Activated T-cell treated with anti-CD3 and anti-CD28 coated beads for 4 hours (primary cell): ENCODE measurements at regions not wholly inside any gene's neighbourhood (a gene's known extent, or its start where the extent isn't known, plus 50 kb on each side); places are given as distances from the start of the nearest gene placed in this dataset.

Experiments
- DNase-seq: peaks from one replicate; pipeline ENCODE4 v3.0.0-alpha.2; 2020

- no peak for DNase-seq
These were observed 92.3 kb downstream of the GYPC start for GRCh38 chr2:126748188-126748760.

DNA sequence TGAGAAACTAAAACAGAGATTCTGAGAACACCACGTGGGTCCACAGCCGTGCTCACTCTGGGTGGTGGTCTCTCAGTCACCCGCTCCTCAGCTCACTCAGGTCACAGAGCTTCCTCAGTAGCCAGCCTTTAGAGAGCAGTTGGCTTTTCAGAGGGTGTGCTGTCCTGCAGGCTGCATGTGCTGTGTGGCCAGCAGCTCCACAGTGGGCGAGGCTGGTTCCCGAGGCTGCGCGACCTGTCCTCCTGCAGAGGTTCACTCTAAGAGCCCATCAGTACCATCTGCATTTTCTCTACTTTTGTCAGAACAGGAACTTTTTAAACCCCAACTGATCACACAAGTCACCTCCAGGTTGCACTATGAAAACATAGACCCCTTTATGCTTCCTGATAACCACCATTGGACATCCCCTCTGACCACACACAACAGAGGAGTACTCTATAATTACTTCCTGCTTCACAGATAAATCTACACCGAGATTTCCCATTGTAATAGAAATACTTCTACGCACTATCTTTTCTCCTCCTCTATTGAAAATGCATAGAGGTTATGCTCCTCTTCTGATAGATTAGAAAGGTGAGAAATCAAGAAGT, 93.1 kb downstream of the GYPC start:
- DNase-seq: no peak

- DNase-seq: no peak
These were observed 93.6 kb downstream of the GYPC start for GRCh38 chr2:126749537-126749936.

- no peak for DNase-seq
These were observed 94.5 kb downstream of the GYPC start for GRCh38 chr2:126750506-126750905.

DNA sequence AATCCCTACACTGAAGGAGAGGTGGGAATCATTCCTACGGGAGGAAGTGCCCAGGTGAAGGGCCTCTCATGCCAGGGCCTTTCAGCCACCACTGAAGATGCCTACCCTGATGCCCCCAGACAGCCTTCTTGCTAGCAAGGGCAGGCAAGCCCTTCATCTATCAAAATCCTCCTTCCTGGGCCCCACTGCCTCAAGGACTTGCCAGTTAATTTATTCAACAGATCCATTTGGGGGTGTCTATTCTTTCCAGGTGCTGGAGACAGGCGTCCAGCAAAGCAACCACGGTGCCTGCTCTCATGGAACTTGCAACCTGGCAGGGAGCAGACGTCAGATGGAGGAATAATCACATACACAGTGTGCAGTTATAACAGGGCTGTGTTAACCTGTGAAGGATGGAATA, 95.5 kb downstream of the GYPC start:
- no peak for DNase-seq

DNA sequence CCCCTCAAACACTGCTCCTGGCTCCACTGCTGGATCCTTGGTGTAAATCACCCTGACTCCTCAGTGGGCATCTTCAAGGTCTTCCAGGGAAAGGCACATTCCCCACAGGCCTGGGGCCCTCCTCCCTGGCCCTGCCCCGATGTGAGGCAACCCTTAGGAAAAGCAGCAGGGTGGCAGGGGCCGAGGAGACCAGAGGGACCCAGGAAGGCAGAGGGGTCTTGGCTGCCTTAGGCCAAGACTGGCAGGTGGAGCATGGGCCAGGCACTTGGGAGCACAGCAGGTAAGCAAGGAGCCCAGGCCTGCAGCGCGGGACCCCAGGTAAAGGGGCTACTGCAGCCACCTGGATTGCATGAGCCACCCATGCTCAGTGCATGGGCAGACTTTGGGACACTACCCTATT, 96.9 kb downstream of the GYPC start:
- no peak for DNase-seq

GRCh38 chr2:126753501-126754212, 97.7 kb downstream of the GYPC start:
- DNase-seq: no peak

- DNase-seq: no peak
These were observed 98.5 kb downstream of the GYPC start for GRCh38 chr2:126754240-126755004.

GRCh38 chr2:126756125-126756524, 100.2 kb downstream of the GYPC start:
- no peak for DNase-seq

DNA sequence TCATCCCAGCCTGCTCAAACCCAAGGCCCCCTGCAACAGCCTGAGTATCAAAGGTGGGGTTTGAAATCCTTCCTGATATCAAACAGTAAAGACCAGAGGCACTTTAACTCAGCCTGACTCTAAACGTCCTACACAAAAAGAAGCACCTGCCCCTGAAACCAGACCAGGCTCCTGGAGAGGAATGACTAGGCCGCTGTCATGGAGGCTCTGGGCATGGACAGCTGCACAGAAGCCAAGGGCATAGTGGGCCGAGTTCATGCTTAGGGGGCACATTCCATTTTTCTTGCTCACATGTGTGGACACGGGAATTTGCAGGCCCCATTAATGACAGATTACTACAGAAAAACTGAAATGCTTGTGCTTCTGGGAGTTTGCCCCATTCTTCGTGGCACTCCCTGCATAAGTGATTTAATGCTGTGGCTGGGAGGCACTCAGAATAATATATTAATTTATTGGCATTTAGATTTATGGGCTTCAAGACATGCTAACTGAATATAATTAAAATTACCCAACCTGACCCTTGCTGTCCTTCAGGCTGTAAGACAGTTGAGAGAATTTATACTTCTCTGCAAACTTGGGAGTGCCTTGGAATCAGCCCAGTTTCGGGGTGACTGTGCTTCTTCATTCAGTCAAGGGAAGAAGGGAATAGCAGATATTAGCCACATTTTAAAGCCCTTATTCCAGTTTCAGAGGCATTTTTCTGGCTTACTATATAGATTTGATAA, 105.5 kb downstream of the GYPC start:
- no peak for DNase-seq

- no peak for DNase-seq
These were observed 106.3 kb downstream of the GYPC start for GRCh38 chr2:126761981-126762878.

DNA sequence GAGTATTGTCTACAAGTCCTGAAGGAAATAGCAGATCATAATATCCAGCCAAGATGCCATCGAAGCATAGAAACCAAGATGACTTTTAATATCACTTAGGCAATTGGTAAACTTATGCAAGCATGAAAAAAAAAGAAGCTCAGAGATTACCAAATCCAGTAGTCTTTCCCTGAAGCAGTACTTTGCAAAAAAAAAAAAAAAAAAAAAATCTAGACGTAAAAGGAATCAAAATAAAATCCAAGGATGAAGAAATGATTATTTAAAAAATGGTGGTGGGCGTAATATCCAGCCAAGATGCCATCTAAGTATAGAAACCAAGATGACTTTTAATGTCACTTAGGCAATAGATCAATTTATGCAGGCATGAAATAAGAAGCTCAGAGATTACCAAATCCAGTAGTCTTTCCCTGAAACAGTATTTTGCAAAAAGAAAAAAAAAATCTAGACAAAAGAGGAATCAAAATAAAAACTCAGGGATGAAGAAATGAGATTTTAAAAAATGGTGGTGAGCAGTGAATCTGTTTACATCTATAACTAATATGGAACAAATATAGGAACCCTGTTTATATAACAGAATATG, 108.8 kb downstream of the GYPC start:
- no peak for DNase-seq

GRCh38 chr2:126765395-126765794, 109.4 kb downstream of the GYPC start:
- DNase-seq: no peak

- no peak for DNase-seq
These were observed 110.5 kb downstream of the GYPC start for GRCh38 chr2:126766295-126766968.

DNA sequence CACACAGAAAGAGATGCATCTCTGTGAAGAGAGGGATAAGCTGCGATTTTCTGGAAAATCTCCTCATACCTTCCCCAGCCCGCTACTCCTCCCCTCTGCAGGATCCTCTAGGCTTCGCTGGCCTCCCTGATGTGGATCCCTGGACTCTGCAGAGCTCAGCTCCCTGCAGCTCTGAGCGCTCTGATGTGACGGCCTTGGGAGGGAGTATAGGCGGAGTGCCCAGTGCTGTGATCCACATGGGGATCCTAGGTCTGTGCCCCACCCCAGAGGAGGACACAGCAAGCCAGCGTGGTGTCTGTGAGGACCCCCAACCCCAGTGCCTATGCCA, 111.0 kb downstream of the GYPC start:
- DNase-seq: no peak

- no peak for DNase-seq
These were observed 113.2 kb downstream of the GYPC start for GRCh38 chr2:126769118-126769517.

- DNase-seq: no peak
These were observed 114.5 kb downstream of the GYPC start for GRCh38 chr2:126770466-126770865.

GRCh38 chr2:126771094-126771493, 115.1 kb downstream of the GYPC start:
- no peak for DNase-seq

DNA sequence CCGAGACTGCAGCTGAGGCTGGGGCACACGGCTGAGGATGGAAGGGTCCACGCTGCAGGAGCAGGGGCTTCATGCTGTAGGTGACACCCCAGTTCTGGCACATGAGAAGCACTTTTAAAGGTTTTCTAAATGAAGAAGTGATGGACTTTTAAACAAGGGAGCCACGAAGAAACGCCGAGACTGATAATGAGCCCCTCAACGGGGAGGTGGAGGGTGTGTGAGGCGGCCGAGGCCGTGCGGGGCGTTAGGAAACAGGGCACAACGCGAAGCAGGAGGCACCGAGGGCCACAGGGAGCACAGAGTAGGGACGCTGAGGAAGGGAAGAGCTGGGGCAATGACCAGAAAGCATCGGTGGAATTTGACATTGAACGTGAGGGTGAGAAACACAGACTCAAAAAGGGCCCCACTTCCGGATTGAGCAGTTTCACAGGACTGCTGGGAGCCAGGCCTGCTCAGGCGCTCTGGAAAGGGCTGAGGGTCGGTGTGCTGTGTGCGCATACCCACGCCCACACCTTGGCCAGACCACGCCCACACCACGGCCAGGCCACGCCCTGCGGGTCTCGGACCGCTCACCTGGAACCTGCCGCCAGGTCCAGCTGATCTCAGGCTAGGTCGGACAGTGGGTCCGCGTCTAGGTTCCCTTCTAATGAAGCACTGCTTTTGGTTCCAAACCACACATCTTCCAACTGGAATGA, 115.7 kb downstream of the GYPC start:
- DNase-seq: no peak

GRCh38 chr2:126774290-126774689, 118.3 kb downstream of the GYPC start:
- DNase-seq: no peak

DNA sequence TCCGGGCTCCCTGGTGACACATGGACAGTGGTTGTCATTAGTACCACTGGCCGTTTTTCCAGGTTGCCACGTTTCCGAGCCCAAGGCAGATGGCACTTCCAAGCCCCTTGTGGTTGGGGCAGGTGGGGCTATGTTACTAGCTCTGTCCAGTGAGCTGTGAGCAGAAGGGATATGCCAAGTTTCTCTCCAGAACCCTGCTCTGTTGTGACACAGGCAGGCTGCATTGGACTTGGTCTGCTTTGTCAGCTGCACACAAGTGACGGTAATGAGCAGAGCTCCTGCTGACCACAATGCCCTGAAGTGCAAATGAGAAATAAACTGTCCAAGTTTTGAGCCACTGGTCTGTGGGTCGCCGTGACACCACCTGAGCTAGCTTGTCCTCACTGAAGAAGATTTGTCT, 118.8 kb downstream of the GYPC start:
- no peak for DNase-seq
